B cell (primary cell): ENCODE measurements at regions not wholly inside any gene's neighbourhood (a gene's known extent, or its start where the extent isn't known, plus 50 kb on each side); places are given as distances from the start of the nearest gene placed in this dataset.

Experiments used
- ATAC-seq: fragments of 200-7000 bp; cut with Tn5 transposase; one replicate; pipeline ENCODE4 v1.10.0; 2021; ENCODE audit warnings: low read depth, mild to moderate bottlenecking, moderate number of reproducible peaks, moderate library complexity
- CTCF ChIA-PET: fragments of 350-600 bp; sonication (Branson Sonifier 250); formaldehyde crosslinking; loops from one replicate; lab custom pipeline; 2021; ENCODE audit warnings: antibody characterized with exemption, inconsistent platforms; lab: Charles Lee
- POLR2A ChIA-PET: fragments of 350-600 bp; sonication (Branson Sonifier 250); formaldehyde crosslinking; loops from one replicate; lab custom pipeline; 2021; ENCODE audit warnings: antibody characterized with exemption; lab: Charles Lee
- DNase-seq: peaks from one replicate; pipeline ENCODE4 v3.0.0; 2013
- H2AFZ ChIP-seq: 2 replicates; pipeline ENCODE4 v1.6.1; 2012; ENCODE audit warnings: mild to moderate bottlenecking, low read depth, low read length; ENCODE audit not compliant: insufficient read depth, poor library complexity, severe bottlenecking
- H3K27ac ChIP-seq, 2 donors: 1 replicate in 1 of 2; 2 replicates in 1 of 2; pipeline ENCODE4 v1.5.1; 2012 to 2013; ENCODE audit warnings: low read length in 2 of 2, mild to moderate bottlenecking in 2 of 2, moderate library complexity in 1 of 2
- H3K27me3 ChIP-seq, 4 experiments: fragments of 200-600 bp in 1 of 4; sonication (generic) in 1 of 4; replicated peaks in 1 of 4; 1 replicate in 2 of 4; 2 replicates in 2 of 4; pipeline versions ENCODE4 v1.6.1 to v1.7.0; 2013 to 2016; ENCODE audit warnings: low read length in 3 of 4, mild to moderate bottlenecking in 2 of 4, mixed read lengths in 1 of 4, moderate library complexity in 1 of 4; ENCODE audit not compliant: insufficient read depth in 4 of 4, control insufficient read depth in 3 of 4; ENCODE audit errors: control extremely low read depth in 1 of 4
- H3K36me3 ChIP-seq, 2 experiments: replicated peaks in 1 of 2; 1 replicate in 1 of 2; 2 replicates in 1 of 2; pipeline versions ENCODE4 v1.6.1 to v1.7.1; 2013; ENCODE audit warnings: low read length in 1 of 2; ENCODE audit not compliant: insufficient read depth in 2 of 2, control insufficient read depth in 1 of 2; ENCODE audit errors: control extremely low read depth in 1 of 2, extremely low read depth in 1 of 2
- H3K4me1 ChIP-seq, 2 donors: fragments of 200-600 bp in 1 of 2; sonication (generic) in 1 of 2; 1 replicate in 1 of 2; 2 replicates in 1 of 2; pipeline versions ENCODE4 v1.5.1 to v1.6.1; 2013 to 2017; ENCODE audit warnings: low read length in 2 of 2; ENCODE audit not compliant: control insufficient read depth in 2 of 2, insufficient read depth in 2 of 2
- H3K4me2 ChIP-seq: replicated peaks from 2 replicates; pipeline ENCODE3; 2012; ENCODE audit warnings: mild to moderate bottlenecking, low read depth, low read length; ENCODE audit not compliant: poor library complexity, severe bottlenecking
- H3K4me3 ChIP-seq, 5 experiments: fragments of 200-600 bp in 1 of 5; sonication (generic) in 1 of 5; 1 replicate in 3 of 5; 2 replicates in 2 of 5; pipeline versions ENCODE4 v1.5.1 to v1.7.0; 2011 to 2016; ENCODE audit warnings: low read length in 4 of 5, mild to moderate bottlenecking in 4 of 5, low read depth in 2 of 5, control low read depth in 1 of 5, moderate library complexity in 1 of 5; ENCODE audit not compliant: insufficient read depth in 1 of 5; ENCODE audit errors: control extremely low read depth in 1 of 5, extremely low read depth in 1 of 5
- H3K79me2 ChIP-seq: fragments of 200-600 bp; sonication (generic); one replicate; pipeline ENCODE4 v1.6.0; 2016; ENCODE audit warnings: low read length; ENCODE audit not compliant: control insufficient read depth, insufficient read depth
- H3K9ac ChIP-seq: fragments of 200-600 bp; sonication (generic); 2 replicates; pipeline ENCODE4 v1.6.1; 2017; ENCODE audit warnings: mild to moderate bottlenecking, low read length, moderate library complexity
- H3K9me3 ChIP-seq, 3 donors: one replicate each; pipeline versions ENCODE4 v1.6.1 to v1.7.1; 2013; ENCODE audit warnings: low read length in 2 of 3; ENCODE audit not compliant: control insufficient read depth in 2 of 3, insufficient read depth in 1 of 3; ENCODE audit errors: control extremely low read depth in 1 of 3
- H4K20me1 ChIP-seq: 2 replicates; pipeline ENCODE4 v1.6.0; 2012; ENCODE audit warnings: mild to moderate bottlenecking, low read length; ENCODE audit not compliant: insufficient read depth, control insufficient read depth, poor library complexity, severe bottlenecking
- H3K27ac Mint-ChIP-seq: one replicate; pipeline ENCODE4 v1.8.0; 2021; ENCODE audit warnings: mixed read lengths
- H3K27me3 Mint-ChIP-seq: one replicate; pipeline ENCODE4 v1.8.0; 2021; ENCODE audit warnings: mixed read lengths
- H3K4me1 Mint-ChIP-seq: one replicate; pipeline ENCODE4 v1.8.0; 2021; ENCODE audit warnings: mixed read lengths
- H3K4me3 Mint-ChIP-seq: one replicate; pipeline ENCODE4 v1.8.0; 2021; ENCODE audit warnings: mixed read lengths
- H3K9me3 Mint-ChIP-seq: one replicate; pipeline ENCODE4 v1.8.0; 2022; ENCODE audit warnings: mixed read lengths; ENCODE audit not compliant: insufficient read depth
- CTCF ChIP-seq: fragments of 200-600 bp; IDR thresholded peaks from one replicate; pipeline ENCODE4 v1.8.0; 2022; ENCODE audit warnings: antibody characterized with exemption, mild to moderate bottlenecking
- EZH2 ChIP-seq: IDR thresholded peaks from 2 replicates; pipeline ENCODE4 v1.6.1; 2012; ENCODE audit warnings: borderline replicate concordance, low read depth, mild to moderate bottlenecking, moderate library complexity, low read length; ENCODE audit not compliant: insufficient read depth, poor library complexity, severe bottlenecking
- WGBS: methylation state at CpG from one replicate; pipeline ENCODE4 v1.1.5; 2013; ENCODE audit warnings: missing lambda C conversion rate; ENCODE audit not compliant: insufficient coverage; 5-methylcytosine and 5-hydroxymethylcytosine counted together
- intact Hi-C: fragments of 100-400 bp; cut with micrococcal nuclease; formaldehyde crosslinking; loops from one replicate; pipeline ENCODE4 v1.10.0; 2022

- Mint-ChIP-seq H3K4me3 (no peak overlapping the region), H3K27me3 (peaks cover 3% of the 10 kb centered on the region), H3K4me1 (no peaks in the 10 kb centered on the region), H3K27ac (no peak overlapping the region), H3K9me3 (no peaks in the 10 kb centered on the region)
- Histone ChIP-seq H3K4me2 (no peak overlapping the region), H3K4me1 (no peaks in the 10 kb centered on the region), H3K27me3 (no peaks in the 10 kb centered on the region), H3K79me2 (no peaks in the 10 kb centered on the region), H2AFZ (no peak overlapping the region), H3K9ac (no peak overlapping the region), H3K27ac (no peak overlapping the region), H3K9me3 (no peaks in the 10 kb centered on the region), H3K4me3 (no peak overlapping the region), H3K36me3 (no peaks in the 10 kb centered on the region), H4K20me1 (no peaks in the 10 kb centered on the region)
- intact Hi-C loops = no loop called here
- CTCF ChIA-PET = no interaction called here
- DNase-seq (no peak), ATAC-seq (no peak)
- 83% methylated on average over 2 of the region's 5 CpGs for WGBS
- POLR2A ChIA-PET = no interaction called here
- TF ChIP-seq CTCF = no peak
- no peak for TF ChIP-seq EZH2
Measured at GRCh38 chr13:39254601-39255000, 216.3 kb downstream of the NHLRC3 start.

GRCh38 chr13:39257642-39258041 lies 219.4 kb downstream of the NHLRC3 start:
- Mint-ChIP-seq H3K4me1 (no peaks in the 10 kb centered on the region), H3K4me3 (no peak overlapping the region), H3K9me3 (no peaks in the 10 kb centered on the region), H3K27ac (no peak overlapping the region), H3K27me3 (no peaks in the 10 kb centered on the region)
- H3K79me2 ChIP-seq = no peaks in the 10 kb centered on the region
- no peaks in the 10 kb centered on the region for H3K9me3 ChIP-seq
- no peak overlapping the region for H3K4me3 ChIP-seq
- no peaks in the 10 kb centered on the region for H4K20me1 ChIP-seq
- H3K27ac ChIP-seq = no peak overlapping the region
- H3K4me2 ChIP-seq = no peak overlapping the region
- H3K9ac ChIP-seq = no peak overlapping the region
- 100% methylated on average over 3 of the region's 3 CpGs for WGBS
- H3K27me3 ChIP-seq = no peaks in the 10 kb centered on the region
- ATAC-seq = no peak
- POLR2A ChIA-PET = no interaction called here
- CTCF ChIA-PET = no interaction called here
- TF ChIP-seq EZH2 (no peak), CTCF (no peak)
- no peaks in the 10 kb centered on the region for H3K36me3 ChIP-seq
- DNase-seq = no peak
- intact Hi-C loops = no loop called here
- H3K4me1 ChIP-seq = no peaks in the 10 kb centered on the region
- H2AFZ ChIP-seq = no peak overlapping the region
